K562 (cell line): ENCODE measurements at regions not wholly inside any gene's neighbourhood (a gene's known extent, or its start where the extent isn't known, plus 50 kb on each side); places are given as distances from the start of the nearest gene placed in this dataset.

Source experiments
- ATAC-seq: fragments of 200-7000 bp; cut with Tn5 transposase; 3 replicates; pipeline ENCODE4 v1.9.1; 2020; ENCODE audit warnings: moderate library complexity
- BruUV-seq: library from RNA; stranded (reverse); fragments of 400-500 nt; replicated peaks from 2 replicates; lab custom pipeline; 2021; lab: Mats Ljungman, UMichigan
- CTCF ChIA-PET: fragments of 300-600 bp; formaldehyde crosslinking; extraction: SDS; loops from one replicate; lab custom pipeline; 2021; ENCODE audit warnings: low intra/inter-chr PET ratio; lab: Yijun Ruan, JAX
- POLR2A ChIA-PET: fragments of 300-600, 350-650 bp; sonication (Branson Sonifier 250); formaldehyde crosslinking; extraction: SDS; loops from one replicate; lab custom pipeline; 2021; ENCODE audit warnings: antibody characterized with exemption, inconsistent platforms; lab: Yijun Ruan, JAX
- DNase-seq, 4 experiments: peaks; one replicate each; pipeline versions ENCODE4 v3.0.0 to v3.0.0-alpha.2; 2011 to 2018; ENCODE audit warnings: low spot score in 3 of 4, mixed read lengths in 3 of 4; ENCODE audit errors: extremely low read depth in 1 of 4
- FAIRE-seq: peaks from 2 replicates; lab custom pipeline; 2011; peaks lifted over from hg19 to GRCh38; lab: Jason Lieb, UNC
- H2AFZ ChIP-seq: 2 replicates; pipeline ENCODE4 v1.6.0; 2011; ENCODE audit warnings: low read depth, low read length, control low read depth, inconsistent platforms
- H3K27ac ChIP-seq: fragments of 200-600 bp; 3 replicates; pipeline ENCODE4 v1.8.0; 2011; ENCODE audit warnings: low read depth, mild to moderate bottlenecking, control low read depth, inconsistent platforms, low read length, moderate library complexity, mixed read lengths; ENCODE audit errors: extremely low read depth
- H3K27me3 ChIP-seq, 2 experiments: fragments of 300-600 bp in 1 of 2; 2 replicates in 1 of 2; 3 replicates in 1 of 2; pipeline versions ENCODE4 v1.6.0 to v1.8.0; 2011; ENCODE audit warnings: inconsistent platforms in 2 of 2, low read length in 2 of 2, mild to moderate bottlenecking in 1 of 2, mixed read lengths in 1 of 2, moderate library complexity in 1 of 2; ENCODE audit not compliant: control insufficient read depth in 2 of 2, insufficient read depth in 2 of 2
- H3K36me3 ChIP-seq: fragments of 300-600 bp; 3 replicates; pipeline ENCODE4 v1.8.0; 2011; ENCODE audit warnings: mild to moderate bottlenecking, low read length, inconsistent platforms; ENCODE audit not compliant: control insufficient read depth, insufficient read depth
- H3K4me1 ChIP-seq, 2 experiments: fragments of 200-600 bp in 1 of 2; replicated peaks in 1 of 2; 2 replicates in 1 of 2; 3 replicates in 1 of 2; pipeline versions ENCODE4 v1.5.1 to v1.8.0; 2011; ENCODE audit warnings: inconsistent platforms in 2 of 2, low read length in 2 of 2, mild to moderate bottlenecking in 1 of 2, mixed read lengths in 1 of 2, moderate library complexity in 1 of 2; ENCODE audit not compliant: control insufficient read depth in 2 of 2, insufficient read depth in 2 of 2
- H3K4me2 ChIP-seq: 2 replicates; pipeline ENCODE4 v1.6.1; 2011; ENCODE audit warnings: low read length, control low read depth, inconsistent platforms, mixed read lengths; ENCODE audit not compliant: insufficient read depth
- H3K4me3 ChIP-seq: fragments of 200-600 bp; sonication (generic), shearing (Covaris generic); 2 replicates; pipeline ENCODE4 v1.5.1; 2016; ENCODE audit warnings: control low read depth, inconsistent platforms
- H3K79me2 ChIP-seq: fragments of 200-600 bp; 3 replicates; pipeline ENCODE4 v1.8.0; 2011; ENCODE audit warnings: low read length, inconsistent platforms; ENCODE audit not compliant: control insufficient read depth, insufficient read depth
- H3K9ac ChIP-seq, 2 experiments: 2 replicates each; pipeline versions ENCODE4 v1.6.0 to v1.6.1; 2011; ENCODE audit warnings: low read depth in 2 of 2, low read length in 2 of 2, control low read depth in 1 of 2, inconsistent platforms in 1 of 2, mild to moderate bottlenecking in 1 of 2, mixed read lengths in 1 of 2; ENCODE audit not compliant: insufficient read depth in 1 of 2
- H3K9me1 ChIP-seq: one replicate; pipeline ENCODE4 v1.6.0; 2011; ENCODE audit warnings: inconsistent platforms, mild to moderate bottlenecking, low read length, moderate library complexity; ENCODE audit not compliant: control insufficient read depth, insufficient read depth
- H3K9me3 ChIP-seq: replicated peaks from 2 replicates; pipeline ENCODE4 v1.5.1; 2011; ENCODE audit warnings: low read depth, low read length, inconsistent platforms; ENCODE audit not compliant: control insufficient read depth, insufficient read depth
- H4K20me1 ChIP-seq: replicated peaks from 2 replicates; pipeline ENCODE4 v1.6.1; 2011; ENCODE audit warnings: low read length, inconsistent platforms, mixed read lengths; ENCODE audit not compliant: control insufficient read depth, insufficient read depth
- BRF1 ChIP-seq: IDR thresholded peaks from 3 replicates; pipeline ENCODE4 v1.6.1; 2011; ENCODE audit warnings: borderline replicate concordance, mild to moderate bottlenecking; ENCODE audit not compliant: insufficient read length; ENCODE audit errors: extremely low read depth
- GATA2 ChIP-seq: sonication (generic); formaldehyde crosslinking; IDR thresholded peaks from 2 replicates; pipeline ENCODE4 v1.4.0; 2020; ENCODE audit warnings: mild to moderate bottlenecking, missing genetic modification reagents
- POU5F1 ChIP-seq: fragments of 150-350 bp; IDR thresholded peaks from 2 replicates; pipeline ENCODE4 v1.6.1; 2014; ENCODE audit warnings: borderline replicate concordance, low read length, low read depth, mild to moderate bottlenecking; ENCODE audit not compliant: partially characterized antibody
- RUNX1 ChIP-seq: sonication (generic); IDR thresholded peaks from 2 replicates; pipeline ENCODE4 v1.6.1; 2016; ENCODE audit warnings: antibody characterized with exemption, low read depth
- WGBS: fragments of 100-300 bp; shearing (Covaris generic); methylation state at CpG from one replicate; pipeline ENCODE4 v1.1.6; 2016; ENCODE audit warnings: low coverage, mixed read lengths; ENCODE audit not compliant: insufficient coverage; ENCODE audit errors: missing lambda C conversion rate; 5-methylcytosine and 5-hydroxymethylcytosine counted together
- in situ Hi-C: fragments of 300-500 bp; cut with MboI; formaldehyde crosslinking; loops from 4 replicates; pipeline ENCODE4 v1.15.0; 2018; ENCODE audit warnings: inconsistent platforms, mixed read lengths
- intact Hi-C: fragments of 100-400 bp; cut with micrococcal nuclease; formaldehyde crosslinking; loops from 2 replicates; pipeline ENCODE4 v1.14.2; 2022

- 0% methylated on average over 24 of the region's 24 CpGs for WGBS
- Histone ChIP-seq H3K79me2 (no peaks in the 10 kb centered on the region), H3K27me3 (peaks cover 28 to 100% of the 10 kb centered on the region in 2 experiments; a peak in 4 of 5 replicates), H3K9ac (no peak overlapping the region), H2AFZ (no peak overlapping the region), H3K4me2 (no peak overlapping the region), H3K27ac (no peak overlapping the region), H3K4me3 (no peak overlapping the region), H3K4me1 (peaks cover 0 to 3% of the 10 kb centered on the region in 2 experiments; a peak in 2 of 5 replicates), H3K9me1 (no peaks in the 10 kb centered on the region), H4K20me1 (peaks cover 14% of the 10 kb centered on the region), H3K9me3 (no peaks in the 10 kb centered on the region), H3K36me3 (no peaks in the 10 kb centered on the region)
- no TSS peak for BruUV-seq
- no peak for ATAC-seq
- no peak for FAIRE-seq
- DNase-seq, result no peak
- in situ Hi-C loops (no loop called here), intact Hi-C loops (no loop called here)
- CTCF ChIA-PET, result no interaction called here
- POLR2A ChIA-PET, result interaction anchor here (0.9 to 1.0 kb wide), 2 partner anchors 14 to 235 kb away, joined by 3 to 5 read pairs; no protein-coding TSS in a partner anchor
- TF ChIP-seq BRF1 (no peak), RUNX1 (no peak), GATA2 (CRISPR knock-in tag) (no peak), POU5F1 (no peak)
These were observed 92.8 kb downstream of the RBFOX3 start for GRCh38 chr17:79517827-79518584.
